Fibroblast of pulmonary artery (primary cell): ENCODE measurements at regions not wholly inside any gene's neighbourhood (a gene's known extent, or its start where the extent isn't known, plus 50 kb on each side); places are given as distances from the start of the nearest gene placed in this dataset.

ENCODE experiments used
- DNase-seq: peaks from one replicate; pipeline ENCODE4 v3.0.0-alpha.2; 2010; ENCODE audit warnings: low read depth
- H3K4me3 ChIP-seq: replicated peaks from 2 replicates; pipeline ENCODE4 v1.5.1; 2011; ENCODE audit warnings: low read depth, mild to moderate bottlenecking, control low read depth, low read length, moderate library complexity
- TF ChIP-seq, protein P1 (sequence below): IDR thresholded peaks from 2 replicates; pipeline ENCODE4 v1.5.1; 2011; ENCODE audit warnings: mild to moderate bottlenecking, control low read depth, low read length, inconsistent platforms; ENCODE audit errors: missing control alignments

DNA sequence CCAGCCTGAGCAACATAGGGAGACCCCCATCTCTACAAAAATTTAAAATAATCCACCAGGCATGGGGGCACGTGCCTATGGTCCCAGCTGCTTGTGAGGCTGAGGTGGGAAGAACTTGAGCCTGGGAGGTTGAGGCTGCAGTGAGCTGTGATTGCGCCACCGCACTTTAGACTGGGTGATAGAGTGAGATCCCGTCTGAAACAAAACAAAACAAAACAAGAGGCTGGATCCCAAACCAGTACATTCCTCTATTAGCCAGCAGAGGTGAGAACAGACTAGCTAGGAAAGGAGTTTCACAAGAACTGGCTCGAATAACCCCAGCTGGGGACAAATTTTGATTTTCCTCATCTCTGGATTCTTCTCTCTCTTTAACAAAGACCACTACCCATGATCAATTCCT, 366.7 kb upstream of the ZFHX3 start:
- TF ChIP-seq, protein P1, sequence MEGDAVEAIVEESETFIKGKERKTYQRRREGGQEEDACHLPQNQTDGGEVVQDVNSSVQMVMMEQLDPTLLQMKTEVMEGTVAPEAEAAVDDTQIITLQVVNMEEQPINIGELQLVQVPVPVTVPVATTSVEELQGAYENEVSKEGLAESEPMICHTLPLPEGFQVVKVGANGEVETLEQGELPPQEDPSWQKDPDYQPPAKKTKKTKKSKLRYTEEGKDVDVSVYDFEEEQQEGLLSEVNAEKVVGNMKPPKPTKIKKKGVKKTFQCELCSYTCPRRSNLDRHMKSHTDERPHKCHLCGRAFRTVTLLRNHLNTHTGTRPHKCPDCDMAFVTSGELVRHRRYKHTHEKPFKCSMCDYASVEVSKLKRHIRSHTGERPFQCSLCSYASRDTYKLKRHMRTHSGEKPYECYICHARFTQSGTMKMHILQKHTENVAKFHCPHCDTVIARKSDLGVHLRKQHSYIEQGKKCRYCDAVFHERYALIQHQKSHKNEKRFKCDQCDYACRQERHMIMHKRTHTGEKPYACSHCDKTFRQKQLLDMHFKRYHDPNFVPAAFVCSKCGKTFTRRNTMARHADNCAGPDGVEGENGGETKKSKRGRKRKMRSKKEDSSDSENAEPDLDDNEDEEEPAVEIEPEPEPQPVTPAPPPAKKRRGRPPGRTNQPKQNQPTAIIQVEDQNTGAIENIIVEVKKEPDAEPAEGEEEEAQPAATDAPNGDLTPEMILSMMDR: no peak
- DNase-seq: no peak
- H3K4me3 ChIP-seq: no peak overlapping the region

DNA sequence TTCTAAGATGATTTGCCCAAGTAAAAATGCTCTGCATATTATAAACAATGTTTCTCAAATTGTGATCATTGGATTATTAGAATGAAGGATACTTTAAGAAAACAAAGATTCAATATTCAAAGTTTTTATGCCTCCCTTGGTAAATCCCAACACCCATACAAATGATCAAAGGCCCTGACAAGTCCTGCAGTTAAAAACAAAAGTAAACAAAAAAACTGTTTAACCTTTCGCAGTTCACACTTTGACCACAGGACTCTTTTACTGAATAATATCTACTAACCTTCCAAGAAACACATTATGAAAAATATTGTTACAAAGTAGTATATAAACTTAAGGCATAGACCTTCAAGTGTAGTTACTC, 365.9 kb upstream of the ZFHX3 start:
- no peak for DNase-seq

DNA sequence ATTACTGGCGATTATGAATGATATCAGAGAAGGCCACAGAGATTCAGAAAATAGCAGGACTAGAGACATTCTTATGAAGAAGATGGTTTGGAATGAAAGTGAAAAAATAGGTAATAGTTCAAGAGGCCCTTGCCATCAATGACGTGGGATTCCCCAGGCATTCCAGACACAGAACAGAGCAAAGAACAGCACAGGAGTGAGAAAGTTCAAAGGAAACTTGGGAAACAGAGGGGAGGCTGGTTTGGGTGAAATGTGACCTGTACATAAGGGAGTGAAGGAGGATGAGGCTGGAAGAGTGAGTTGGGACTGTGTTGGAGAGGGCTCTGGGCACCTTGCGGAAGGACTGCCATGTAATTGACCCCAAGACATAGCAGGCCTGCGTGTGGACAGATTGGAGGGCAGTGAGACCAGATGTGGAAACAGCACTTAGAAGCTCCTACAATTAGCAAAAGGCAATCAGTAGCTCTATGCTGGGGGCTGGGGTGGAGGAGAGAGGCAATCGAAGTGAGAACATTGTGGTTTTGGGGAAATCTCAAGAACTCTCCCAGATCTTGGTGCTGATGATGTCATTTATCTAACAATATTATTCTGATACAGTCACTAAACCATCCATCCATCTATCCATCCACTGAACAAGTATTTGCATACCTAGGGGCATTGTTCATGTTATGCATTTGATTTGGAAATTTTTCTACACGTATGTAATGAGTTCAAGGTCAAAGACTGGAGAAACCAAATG, 365.3 kb upstream of the ZFHX3 start:
- DNase-seq: no peak
- TF ChIP-seq, protein P1: no peak
- no peak overlapping the region for H3K4me3 ChIP-seq

More for the DNA sequence above, 365.9 kb upstream of the ZFHX3 start:
- TF ChIP-seq, protein P1: no peak
- H3K4me3 ChIP-seq: no peak overlapping the region

GRCh38 chr16:73412416-73412815, 364.5 kb upstream of the ZFHX3 start:
- TF ChIP-seq, protein P1: no peak
- no peak for DNase-seq
- H3K4me3 ChIP-seq: no peak overlapping the region

DNA sequence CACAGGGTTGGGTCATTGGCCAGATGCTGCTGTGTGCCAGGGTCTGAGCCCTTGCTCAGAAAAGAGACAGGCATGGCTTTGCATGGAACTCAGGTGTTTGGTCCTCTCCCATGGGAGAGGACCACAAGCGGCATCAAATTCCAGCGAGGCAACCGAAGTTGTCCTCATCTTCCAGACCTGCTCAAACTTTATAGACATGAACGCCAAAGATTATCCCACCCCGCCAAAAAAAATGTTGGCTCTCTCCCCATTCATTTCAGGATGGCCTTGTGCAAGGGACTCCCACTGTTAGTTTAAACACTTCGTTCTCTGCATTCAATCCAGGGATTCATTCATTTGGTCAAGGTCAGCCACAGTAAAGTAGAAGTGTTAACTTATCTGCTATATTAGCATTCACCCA, 360.8 kb upstream of the ZFHX3 start:
- TF ChIP-seq, protein P1: no peak
- DNase-seq: no peak
- no peak overlapping the region for H3K4me3 ChIP-seq

GRCh38 chr16:73408311-73408710, 360.4 kb upstream of the ZFHX3 start:
- no peak for DNase-seq
- no peak overlapping the region for H3K4me3 ChIP-seq
- TF ChIP-seq, protein P1: no peak

DNA sequence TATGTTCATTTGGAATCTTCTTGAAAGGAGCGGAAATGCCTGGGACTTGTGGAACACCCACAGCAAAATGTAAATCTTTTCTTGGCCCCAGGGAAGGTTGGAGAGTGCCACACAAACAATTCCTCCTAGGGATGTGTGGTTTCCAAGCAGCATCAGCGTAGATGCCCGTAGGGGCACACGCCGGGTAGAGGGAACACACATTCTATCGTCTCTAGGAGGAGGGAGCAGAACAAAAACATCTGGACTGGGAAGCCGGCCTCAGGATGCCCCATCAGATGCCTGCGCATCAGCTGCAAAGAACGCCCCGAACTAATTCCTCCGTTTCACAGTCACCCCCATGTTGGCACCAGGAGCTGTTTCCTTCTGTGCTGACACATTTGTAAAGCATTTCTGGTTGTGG, 357.9 kb upstream of the ZFHX3 start:
- H3K4me3 ChIP-seq: no peak overlapping the region
- TF ChIP-seq, protein P1: no peak
- no peak for DNase-seq
